ENCODE measurements at regions not wholly inside any gene's neighbourhood (a gene's known extent, or its start where the extent isn't known, plus 50 kb on each side); places are given as distances from the start of the nearest gene placed in this dataset.

DNA sequence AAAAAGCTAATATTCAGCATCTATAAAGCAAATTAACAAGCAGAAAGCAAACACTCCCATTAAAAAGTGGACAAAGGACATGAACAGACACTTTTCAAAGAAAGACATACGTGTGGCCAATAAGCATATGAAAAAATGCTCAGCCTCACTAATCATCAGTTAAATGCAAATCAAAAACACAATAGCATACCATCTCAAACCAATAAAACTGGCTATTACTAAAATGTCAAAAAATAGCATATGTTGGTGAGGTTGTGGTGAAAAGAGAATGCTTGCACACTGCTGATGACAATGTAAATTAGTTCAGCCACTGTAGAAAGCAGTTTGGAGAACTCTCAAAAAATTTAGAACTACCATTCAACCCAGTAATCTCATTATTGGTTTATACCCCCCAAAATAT, 284.6 kb upstream of the KCND2 start:
- H3K4me1 Mint-ChIP-seq = no peaks in the 10 kb centered on the region
- CTCF ChIA-PET = no interaction called here
- Histone ChIP-seq H3K27me3 (replicated peaks in 1 of 4; ENCODE audit: control extremely low read depth in 1 of 4, control insufficient read depth in 3 of 4, insufficient read depth in 4 of 4, low read length in 3 of 4) (no peaks in the 10 kb centered on the region), H4K20me1 (ENCODE audit: control insufficient read depth, insufficient read depth, low read length, poor library complexity, severe bottlenecking) (no peaks in the 10 kb centered on the region), H3K4me3 (ENCODE audit: control extremely low read depth in 1 of 5, extremely low read depth in 1 of 5, insufficient read depth in 1 of 5, low read depth in 2 of 5, low read length in 4 of 5) (no peak overlapping the region), H3K9me3 (ENCODE audit: control extremely low read depth in 1 of 3, control insufficient read depth in 2 of 3, insufficient read depth in 1 of 3, low read length in 2 of 3) (peaks cover 0 to 3% (median 0%) of the 10 kb centered on the region in 3 donors), H3K9ac (ENCODE audit: low read length) (no peak overlapping the region), H3K4me1 (ENCODE audit: control insufficient read depth in 2 of 2, insufficient read depth in 2 of 2, low read length in 2 of 2) (no peaks in the 10 kb centered on the region), H3K79me2 (ENCODE audit: control insufficient read depth, insufficient read depth, low read length) (no peaks in the 10 kb centered on the region), H3K4me2 (replicated peaks; ENCODE audit: low read depth, low read length, poor library complexity, severe bottlenecking) (no peak overlapping the region), H3K36me3 (replicated peaks in 1 of 2; ENCODE audit: control extremely low read depth in 1 of 2, control insufficient read depth in 1 of 2, extremely low read depth in 1 of 2, insufficient read depth in 2 of 2, low read length in 1 of 2) (no peaks in the 10 kb centered on the region), H3K27ac (ENCODE audit: low read length in 2 of 2) (no peak overlapping the region), H2AFZ (ENCODE audit: insufficient read depth, low read depth, low read length, poor library complexity, severe bottlenecking) (no peak overlapping the region)
- peaks cover 5% of the 10 kb centered on the region for H3K9me3 Mint-ChIP-seq (ENCODE audit: insufficient read depth)
- H3K27ac Mint-ChIP-seq = no peak overlapping the region
- H3K4me3 Mint-ChIP-seq = no peak overlapping the region
- intact Hi-C loops (cut with micrococcal nuclease) = no loop called here
- no peaks in the 10 kb centered on the region for H3K27me3 Mint-ChIP-seq
- WGBS (ENCODE audit: insufficient coverage) = 100% methylated on average over 1 of the region's 1 CpG
- POLR2A ChIA-PET = no interaction called here
- no peak for TF ChIP-seq EZH2 (IDR thresholded peaks at IDR 0.05; ENCODE audit: borderline replicate concordance, insufficient read depth, low read depth, low read length, poor library complexity, severe bottlenecking)
- TF ChIP-seq, protein P1, sequence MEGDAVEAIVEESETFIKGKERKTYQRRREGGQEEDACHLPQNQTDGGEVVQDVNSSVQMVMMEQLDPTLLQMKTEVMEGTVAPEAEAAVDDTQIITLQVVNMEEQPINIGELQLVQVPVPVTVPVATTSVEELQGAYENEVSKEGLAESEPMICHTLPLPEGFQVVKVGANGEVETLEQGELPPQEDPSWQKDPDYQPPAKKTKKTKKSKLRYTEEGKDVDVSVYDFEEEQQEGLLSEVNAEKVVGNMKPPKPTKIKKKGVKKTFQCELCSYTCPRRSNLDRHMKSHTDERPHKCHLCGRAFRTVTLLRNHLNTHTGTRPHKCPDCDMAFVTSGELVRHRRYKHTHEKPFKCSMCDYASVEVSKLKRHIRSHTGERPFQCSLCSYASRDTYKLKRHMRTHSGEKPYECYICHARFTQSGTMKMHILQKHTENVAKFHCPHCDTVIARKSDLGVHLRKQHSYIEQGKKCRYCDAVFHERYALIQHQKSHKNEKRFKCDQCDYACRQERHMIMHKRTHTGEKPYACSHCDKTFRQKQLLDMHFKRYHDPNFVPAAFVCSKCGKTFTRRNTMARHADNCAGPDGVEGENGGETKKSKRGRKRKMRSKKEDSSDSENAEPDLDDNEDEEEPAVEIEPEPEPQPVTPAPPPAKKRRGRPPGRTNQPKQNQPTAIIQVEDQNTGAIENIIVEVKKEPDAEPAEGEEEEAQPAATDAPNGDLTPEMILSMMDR (IDR thresholded peaks at IDR 0.05) = no peak
- DNase-seq (no peak), ATAC-seq (ENCODE audit: low read depth) (no peak)

DNA sequence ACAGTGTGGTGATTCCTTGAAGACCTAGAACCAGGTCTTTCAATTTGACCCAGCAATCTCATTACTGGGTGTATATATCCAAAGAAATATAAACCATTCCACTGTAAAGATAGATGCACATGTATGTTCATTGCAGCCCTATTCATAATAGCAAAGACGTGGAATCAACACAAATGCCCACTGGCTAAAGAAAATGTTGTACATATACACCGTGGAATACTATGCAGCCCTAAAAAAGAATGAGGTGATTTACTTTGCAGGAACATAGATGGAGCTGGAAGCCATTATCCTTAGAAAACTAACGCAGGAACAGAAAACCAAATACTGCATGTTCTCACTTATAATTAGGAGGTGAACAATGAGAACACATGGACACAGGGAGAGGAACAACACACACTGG, 278.0 kb upstream of the KCND2 start:
- Histone ChIP-seq H4K20me1 (ENCODE audit: control insufficient read depth, insufficient read depth, low read length, poor library complexity, severe bottlenecking) (no peaks in the 10 kb centered on the region), H3K27me3 (replicated peaks in 1 of 4; ENCODE audit: control extremely low read depth in 1 of 4, control insufficient read depth in 3 of 4, insufficient read depth in 4 of 4, low read length in 3 of 4) (no peaks in the 10 kb centered on the region), H3K9me3 (ENCODE audit: control extremely low read depth in 1 of 3, control insufficient read depth in 2 of 3, insufficient read depth in 1 of 3, low read length in 2 of 3) (no peaks in the 10 kb centered on the region), H3K9ac (ENCODE audit: low read length) (no peak overlapping the region), H3K27ac (ENCODE audit: low read length in 2 of 2) (no peak overlapping the region), H3K36me3 (replicated peaks in 1 of 2; ENCODE audit: control extremely low read depth in 1 of 2, control insufficient read depth in 1 of 2, extremely low read depth in 1 of 2, insufficient read depth in 2 of 2, low read length in 1 of 2) (no peaks in the 10 kb centered on the region), H3K4me2 (replicated peaks; ENCODE audit: low read depth, low read length, poor library complexity, severe bottlenecking) (no peak overlapping the region), H2AFZ (ENCODE audit: insufficient read depth, low read depth, low read length, poor library complexity, severe bottlenecking) (no peak overlapping the region), H3K4me1 (ENCODE audit: control insufficient read depth in 2 of 2, insufficient read depth in 2 of 2, low read length in 2 of 2) (no peaks in the 10 kb centered on the region), H3K79me2 (ENCODE audit: control insufficient read depth, insufficient read depth, low read length) (no peaks in the 10 kb centered on the region), H3K4me3 (ENCODE audit: control extremely low read depth in 1 of 5, extremely low read depth in 1 of 5, insufficient read depth in 1 of 5, low read depth in 2 of 5, low read length in 4 of 5) (no peak overlapping the region)
- H3K27me3 Mint-ChIP-seq = no peaks in the 10 kb centered on the region
- H3K4me3 Mint-ChIP-seq = no peak overlapping the region
- intact Hi-C loops (cut with micrococcal nuclease) = no loop called here
- no CpG with 5 or more reads among the region's 3 CpGs for WGBS (ENCODE audit: insufficient coverage)
- no peak for TF ChIP-seq EZH2 (IDR thresholded peaks at IDR 0.05; ENCODE audit: borderline replicate concordance, insufficient read depth, low read depth, low read length, poor library complexity, severe bottlenecking)
- TF ChIP-seq, protein P1 (IDR thresholded peaks at IDR 0.05) = no peak
- DNase-seq (no peak), ATAC-seq (ENCODE audit: low read depth) (no peak)
- CTCF ChIA-PET = interaction anchor here (0.7 kb wide), 1 partner anchor 25 kb away, joined by 3 read pairs; no protein-coding TSS in a partner anchor
- no peak overlapping the region for H3K27ac Mint-ChIP-seq
- no peaks in the 10 kb centered on the region for H3K4me1 Mint-ChIP-seq
- POLR2A ChIA-PET = no interaction called here
- H3K9me3 Mint-ChIP-seq (ENCODE audit: insufficient read depth) = peaks cover 3% of the 10 kb centered on the region
